ENCODE measurements at regions not wholly inside any gene's neighbourhood (a gene's known extent, or its start where the extent isn't known, plus 50 kb on each side); places are given as distances from the start of the nearest gene placed in this dataset.
"Not testable (repeated sequence)": the region's sequence is repeated elsewhere in the genome, so short reads cannot be mapped to it uniquely, and the experiment has no call there.

GRCh38 chr10:9469663-9470205 is 1415.2 kb downstream of the GATA3 start:
- no peak for DNase-seq

GRCh38 chr10:9470581-9470980 is 1416.1 kb downstream of the GATA3 start:
- no peak for DNase-seq

- DNase-seq, result no peak
These were observed 1447.5 kb downstream of the GATA3 start for GRCh38 chr10:9501944-9502343.

- no peak for DNase-seq
These were observed 1449.7 kb downstream of the GATA3 start for GRCh38 chr10:9504227-9504626.

GRCh38 chr10:9505546-9505945 is 1451.1 kb downstream of the GATA3 start:
- no peak for DNase-seq

GRCh38 chr10:9508606-9509005 is 1454.1 kb downstream of the GATA3 start:
- no peak for DNase-seq

GRCh38 chr10:9510626-9511025 is 1456.1 kb downstream of the GATA3 start:
- DNase-seq, result no peak

- DNase-seq, result no peak
These were observed 1461.4 kb downstream of the GATA3 start for GRCh38 chr10:9515922-9516321.

- DNase-seq, result no peak
These were observed 1481.3 kb downstream of the GATA3 start for GRCh38 chr10:9535744-9536143.

- no peak for DNase-seq
These were observed 1472.6 kb upstream of the CELF2 start for GRCh38 chr10:9545073-9545472.

- no peak for DNase-seq
These were observed 1469.5 kb upstream of the CELF2 start for GRCh38 chr10:9547936-9548904.

- no peak for DNase-seq
These were observed 1466.9 kb upstream of the CELF2 start for GRCh38 chr10:9550810-9551209.

GRCh38 chr10:9554321-9554720 is 1463.4 kb upstream of the CELF2 start:
- no peak for DNase-seq

GRCh38 chr10:9560976-9561375 is 1456.7 kb upstream of the CELF2 start:
- DNase-seq, result no peak

GRCh38 chr10:9561821-9562505 is 1455.7 kb upstream of the CELF2 start:
- DNase-seq, result no peak

GRCh38 chr10:9577746-9578145 is 1439.9 kb upstream of the CELF2 start:
- no peak for DNase-seq

- no peak for DNase-seq
These were observed 1438.5 kb upstream of the CELF2 start for GRCh38 chr10:9579110-9579705.

GRCh38 chr10:9582803-9583202 is 1434.9 kb upstream of the CELF2 start:
- not testable (repeated sequence) for DNase-seq

GRCh38 chr10:9596368-9596920 is 1421.2 kb upstream of the CELF2 start:
- no peak for DNase-seq

- DNase-seq, result no peak
These were observed 1414.7 kb upstream of the CELF2 start for GRCh38 chr10:9602998-9603397.

- no peak for DNase-seq
These were observed 1413.7 kb upstream of the CELF2 start for GRCh38 chr10:9603972-9604371.

GRCh38 chr10:9605231-9605630 is 1412.4 kb upstream of the CELF2 start:
- no peak for DNase-seq

- no peak for DNase-seq
These were observed 1409.1 kb upstream of the CELF2 start for GRCh38 chr10:9608602-9609001.

Measured in KG1 (cell line).